HG03432 (cell line): ENCODE measurements at regions not wholly inside any gene's neighbourhood (a gene's known extent, or its start where the extent isn't known, plus 50 kb on each side); places are given as distances from the start of the nearest gene placed in this dataset.
"Not testable (repeated sequence)": the region's sequence is repeated elsewhere in the genome, so short reads cannot be mapped to it uniquely, and the experiment has no call there.

Experiments used
- ATAC-seq: cut with Tn5 transposase; IDR thresholded peaks from one replicate; pipeline ENCODE4 v1.9.1; 2021; ENCODE audit warnings: mild to moderate bottlenecking, moderate library complexity; ENCODE audit not compliant: unreplicated experiment

DNA sequence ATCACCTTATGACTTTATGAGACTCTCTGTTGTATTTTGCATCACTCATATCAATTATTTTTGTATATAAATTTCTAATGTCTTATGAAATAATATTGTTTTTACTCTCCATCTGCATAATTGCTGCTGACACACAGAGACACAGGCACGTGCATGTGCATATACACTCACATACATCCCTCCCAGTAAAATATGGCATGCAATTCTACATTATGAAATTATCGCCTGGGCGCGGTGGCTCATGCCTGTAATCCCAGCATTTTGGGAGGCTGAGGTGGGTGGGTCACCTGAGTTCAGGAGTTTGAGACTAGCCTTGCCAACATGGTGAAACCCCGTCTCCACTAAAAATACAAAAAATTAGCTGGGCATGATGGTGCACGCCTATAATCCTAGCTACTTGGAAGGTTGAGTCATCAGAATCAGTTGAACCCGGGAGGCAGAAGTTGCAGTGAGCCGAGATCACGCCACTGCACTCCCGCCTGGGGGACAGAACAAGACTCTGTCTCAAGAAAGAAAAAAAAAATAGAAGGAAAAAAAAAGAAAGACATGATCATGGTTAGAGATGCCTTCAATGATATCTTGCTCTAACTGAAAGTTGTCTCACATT, 96.7 kb upstream of the LUZP2 start:
- ATAC-seq: no peak

DNA sequence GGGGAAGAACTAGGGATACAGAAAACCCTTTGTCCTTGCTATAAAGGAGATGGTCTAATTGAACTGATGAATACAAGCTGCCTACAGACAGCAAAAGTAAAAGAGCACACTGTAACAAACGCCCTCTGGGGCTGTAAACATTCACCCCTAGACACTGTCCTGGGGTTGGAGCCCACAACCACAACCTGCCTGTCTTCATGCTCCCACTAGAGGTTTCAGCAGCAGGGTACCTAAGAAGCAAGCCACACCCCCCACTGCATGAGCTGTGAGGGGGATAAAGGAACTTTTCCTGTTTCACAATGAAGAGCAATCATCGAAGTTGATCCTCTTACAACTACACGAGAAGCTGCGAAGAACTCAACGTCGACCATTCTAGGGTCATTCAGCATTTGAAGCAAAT, 90.5 kb upstream of the LUZP2 start:
- no peak for ATAC-seq

DNA sequence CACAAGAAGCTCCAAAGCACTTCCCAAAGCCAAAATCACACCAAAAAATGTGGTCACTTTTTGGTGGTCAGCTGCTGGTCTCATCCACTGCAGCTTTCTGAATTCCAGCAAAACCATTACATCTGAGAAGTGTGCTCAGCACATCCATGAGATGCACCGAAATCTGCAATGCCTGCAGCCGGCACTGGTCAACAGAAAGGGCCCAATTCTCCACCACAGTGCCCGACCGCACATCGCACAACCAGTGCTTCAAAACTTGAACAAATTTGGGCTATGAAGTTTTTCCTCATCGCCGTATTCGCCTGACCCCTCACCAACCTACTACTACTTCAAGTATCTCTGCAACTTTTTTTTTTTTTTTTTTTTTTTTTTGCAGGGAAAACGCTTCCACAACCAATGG, 89.9 kb upstream of the LUZP2 start:
- ATAC-seq: no peak

DNA sequence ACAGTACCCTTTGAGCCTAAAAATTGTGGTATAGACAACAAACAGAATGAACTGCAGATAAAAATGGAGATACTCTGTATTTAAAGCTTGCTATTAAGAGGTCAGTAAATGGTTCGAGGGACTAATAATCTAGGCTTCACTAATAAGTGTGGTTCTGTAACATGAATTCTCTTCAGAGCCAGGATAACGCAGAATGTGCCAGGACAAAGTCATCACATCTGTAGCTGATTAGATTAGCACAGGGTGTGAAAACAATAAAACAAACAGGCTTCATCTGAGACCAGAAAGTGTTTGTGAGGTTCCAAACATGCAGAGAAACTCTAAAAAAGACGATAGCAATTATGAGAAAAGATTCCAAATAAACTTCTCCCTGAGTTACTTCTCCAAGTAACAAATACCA, 89.1 kb upstream of the LUZP2 start:
- ATAC-seq: no peak

DNA sequence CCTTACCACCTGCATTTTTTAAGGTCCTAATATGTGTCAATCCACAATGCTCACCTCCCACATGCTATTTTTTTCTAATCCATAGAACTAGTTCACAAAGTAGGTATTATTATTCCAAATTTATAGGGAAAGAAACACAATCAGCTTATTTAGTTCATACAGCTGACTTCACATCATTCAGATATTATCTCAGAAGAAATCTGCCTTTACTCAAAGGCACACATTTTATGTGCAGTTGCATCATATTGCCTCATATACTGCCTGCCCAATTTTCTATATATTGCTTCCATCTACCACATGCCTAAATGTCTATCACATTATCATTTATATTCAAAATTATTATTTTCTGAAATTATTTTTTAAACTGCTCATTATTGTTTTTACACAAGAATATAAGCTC, 88.7 kb upstream of the LUZP2 start:
- no peak for ATAC-seq

DNA sequence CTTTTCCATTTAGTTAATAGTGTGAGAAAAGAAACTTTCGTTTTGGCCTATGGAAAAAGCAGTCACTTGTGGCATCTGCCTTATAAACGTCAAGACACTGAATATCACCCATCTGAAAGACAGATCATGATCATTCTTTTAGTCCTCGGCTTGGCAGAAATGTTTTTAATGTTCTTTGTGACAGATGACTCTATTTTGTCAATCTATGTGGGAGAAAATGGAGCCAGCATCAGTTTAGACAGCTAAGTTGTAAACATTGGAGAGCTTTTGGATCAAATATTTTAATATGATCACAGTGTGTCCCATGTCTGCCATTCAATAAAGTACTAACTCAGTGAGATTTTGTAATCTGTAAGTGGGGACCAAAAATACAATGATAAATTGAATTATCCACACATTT, 85.1 kb upstream of the LUZP2 start:
- ATAC-seq: no peak

DNA sequence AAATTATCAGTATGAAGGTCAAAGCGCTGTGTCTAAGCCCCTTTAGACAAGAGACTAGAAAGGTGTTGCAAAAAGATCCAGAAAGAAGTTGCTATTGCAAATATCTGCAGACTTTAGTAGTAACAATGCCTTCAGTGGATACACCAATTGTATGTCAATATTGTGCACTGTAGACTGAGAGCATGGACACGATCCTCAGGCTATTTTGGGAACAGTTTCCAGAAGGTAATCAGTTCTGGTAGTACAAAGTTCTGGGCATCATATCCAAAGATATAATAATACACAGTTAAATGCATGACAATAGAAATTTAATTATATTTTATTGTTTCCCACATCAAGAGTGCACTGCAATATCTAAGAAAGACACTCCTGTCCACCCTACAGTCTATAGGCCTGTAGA, 84.1 kb upstream of the LUZP2 start:
- no peak for ATAC-seq

DNA sequence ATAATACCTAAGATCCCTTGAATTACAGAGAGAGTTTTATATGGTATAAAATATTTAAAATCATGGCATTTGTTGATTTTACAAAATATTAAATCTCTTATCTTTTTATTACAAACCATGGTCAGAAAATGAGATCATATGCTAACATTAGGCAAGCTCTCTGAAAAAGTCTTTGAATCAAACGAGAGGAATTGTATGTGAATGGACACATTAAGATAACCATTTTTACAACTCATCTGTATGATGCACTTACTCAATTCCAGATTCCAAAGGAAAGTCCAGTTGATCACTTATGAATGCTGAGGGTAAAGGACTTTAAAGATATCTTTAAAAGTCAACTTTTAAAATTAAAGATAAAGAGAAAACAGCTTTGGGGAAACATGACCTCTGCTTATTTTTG, 83.5 kb upstream of the LUZP2 start:
- no peak for ATAC-seq

DNA sequence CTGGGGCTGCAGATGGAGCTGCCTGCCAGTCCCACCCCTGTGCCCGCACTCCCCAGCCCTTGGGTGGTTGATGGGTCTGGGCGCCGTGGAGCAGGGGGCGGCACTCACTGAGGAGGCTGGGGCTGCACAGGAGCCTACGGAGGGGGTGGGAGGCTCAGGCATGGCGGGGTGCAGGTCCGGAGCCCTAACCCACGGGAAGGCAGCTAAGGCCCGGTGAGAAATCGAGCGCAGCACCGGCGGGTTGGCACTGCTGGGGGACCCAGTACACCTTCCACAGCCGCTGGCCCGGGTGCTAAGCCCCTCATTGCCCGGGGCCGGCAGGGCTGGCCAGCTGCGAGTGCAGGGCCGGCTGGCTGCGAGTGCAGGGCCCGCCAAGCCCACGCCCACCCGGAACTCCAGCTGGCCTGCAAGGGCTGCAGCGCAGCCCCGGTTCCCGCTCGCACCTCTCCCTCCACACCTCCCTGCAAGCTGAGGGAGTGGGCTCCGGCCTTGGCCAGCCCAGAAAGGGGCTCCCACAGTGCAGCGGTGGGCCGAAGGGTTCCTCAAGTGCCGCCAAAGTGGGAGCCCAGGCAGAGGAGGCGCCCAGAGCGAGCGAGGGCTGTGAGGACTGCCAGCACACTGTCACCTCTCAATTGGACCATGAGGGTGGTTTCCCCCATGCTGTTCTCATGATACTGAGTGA, 80.8 kb upstream of the LUZP2 start:
- not testable (repeated sequence) for ATAC-seq

DNA sequence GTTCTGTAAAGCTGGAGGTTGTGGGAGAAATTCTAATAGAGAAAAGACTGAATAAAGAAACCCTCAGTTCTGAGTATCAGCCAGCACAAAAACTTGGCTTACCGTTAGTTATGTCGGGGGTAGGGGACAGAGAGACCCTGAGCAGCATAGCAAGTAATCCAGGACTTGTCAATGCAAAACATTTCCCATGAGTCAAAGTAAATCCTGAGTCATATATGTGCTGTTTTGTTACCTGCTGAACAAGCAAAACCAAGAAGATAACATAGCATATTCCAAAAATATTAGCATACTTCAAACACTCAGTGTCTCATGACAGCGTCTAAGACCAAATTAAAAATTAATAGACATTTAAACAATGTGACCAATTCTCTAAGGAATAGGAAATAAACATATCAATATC, 75.1 kb upstream of the LUZP2 start:
- no peak for ATAC-seq

DNA sequence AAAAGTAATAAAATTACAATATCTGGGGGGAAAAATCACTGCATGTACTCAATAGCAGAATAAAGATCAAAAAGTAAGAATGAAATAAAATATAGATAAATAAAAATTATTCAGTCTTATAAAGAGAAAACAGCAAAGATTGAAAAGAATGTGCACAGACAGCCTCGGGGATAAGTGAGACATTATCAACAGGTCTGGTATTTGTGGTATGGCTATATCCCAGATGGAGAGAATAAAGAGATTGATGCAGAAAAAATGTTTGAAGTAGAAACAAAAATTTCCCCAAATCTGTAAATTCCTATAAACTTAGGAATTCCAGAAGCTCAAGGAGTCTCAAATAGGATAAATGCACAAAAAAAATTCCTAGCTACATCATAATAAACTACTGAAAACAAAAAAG, 74.5 kb upstream of the LUZP2 start:
- no peak for ATAC-seq

DNA sequence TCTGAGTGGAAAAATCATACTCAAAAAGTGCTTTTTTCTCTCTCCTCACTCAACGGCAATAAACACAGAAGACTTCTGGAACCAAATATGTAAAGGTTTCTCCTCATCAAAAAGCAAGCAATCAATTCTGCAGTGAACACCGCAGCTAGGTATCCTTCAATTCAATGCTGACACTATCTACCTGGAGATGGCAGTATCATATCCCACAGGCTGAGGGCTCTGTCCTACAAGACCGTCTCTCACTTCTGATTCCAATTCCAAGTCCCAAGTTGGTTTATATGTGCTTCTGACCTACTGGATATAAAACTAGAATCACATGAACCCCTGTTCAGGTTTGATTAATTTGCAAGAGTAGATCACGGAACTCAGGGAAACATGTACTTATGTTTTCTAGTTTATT, 59.7 kb upstream of the LUZP2 start:
- no peak for ATAC-seq
